CD4-positive, alpha-beta T cell treated with Interleukin-15 for 1 hour (primary cell): ENCODE measurements at regions not wholly inside any gene's neighbourhood (a gene's known extent, or its start where the extent isn't known, plus 50 kb on each side); places are given as distances from the start of the nearest gene placed in this dataset.

Source experiments
- DNase-seq: peaks from one replicate; pipeline ENCODE4 v3.0.0-alpha.2; 2020

DNA sequence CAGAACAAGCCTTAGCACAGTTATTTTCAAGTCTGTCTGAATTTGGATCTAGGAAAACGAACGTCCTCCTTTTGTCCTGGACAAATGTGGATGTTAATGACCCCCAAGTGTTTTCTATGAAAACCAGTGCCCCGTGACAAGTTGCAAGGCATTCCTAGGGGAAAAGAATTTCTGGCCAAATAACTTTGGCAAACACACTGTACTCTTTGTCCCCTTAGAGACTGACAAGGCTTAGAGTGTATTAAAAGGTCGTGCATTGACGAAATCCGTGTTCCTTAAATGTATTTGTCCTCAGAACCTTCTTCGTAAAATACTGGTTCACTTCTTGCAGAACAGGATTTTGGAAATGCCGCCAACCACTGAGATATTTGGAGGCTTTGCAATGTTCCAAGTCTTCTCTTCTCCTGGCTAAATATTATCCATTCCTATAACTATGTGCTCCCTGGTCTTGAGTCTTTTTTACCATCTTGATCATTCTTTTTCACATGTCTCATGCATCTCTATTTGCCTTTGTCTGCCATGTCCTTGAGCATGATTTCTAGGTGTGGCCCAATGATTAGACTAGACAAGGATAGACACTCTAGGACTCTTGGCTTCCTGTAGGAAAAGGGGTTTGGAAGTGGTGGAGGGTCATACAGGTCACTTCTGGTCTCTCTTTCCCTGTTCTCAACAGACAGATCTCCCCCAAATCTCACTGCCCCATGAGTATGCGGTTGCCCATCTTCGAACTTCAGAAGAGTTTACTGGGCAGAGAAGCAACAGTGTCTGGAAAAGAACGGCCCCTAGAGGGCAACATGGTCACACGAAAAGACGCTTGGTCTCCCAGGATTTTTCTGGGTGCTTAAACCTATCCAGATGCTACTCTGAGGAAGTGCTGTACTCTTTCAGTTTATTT is 117.5 kb downstream of the EDEM1 start:
- peak; percentile 25 for DNase-seq

DNA sequence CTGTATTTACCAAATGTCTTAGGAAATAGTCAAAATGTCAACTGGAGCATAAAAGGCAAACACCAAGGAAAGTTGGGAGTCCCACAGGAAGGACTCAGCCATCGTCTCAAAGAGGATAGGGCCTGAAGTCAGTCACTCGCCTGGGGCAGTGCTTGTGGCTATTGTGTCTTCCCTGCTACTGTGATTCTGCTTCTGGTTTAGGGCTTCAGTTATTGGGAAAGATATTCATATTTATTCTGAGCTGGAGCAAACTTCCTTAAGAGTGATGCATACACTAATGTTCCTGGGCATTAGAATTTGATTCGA is 118.1 kb downstream of the EDEM1 start:
- no peak for DNase-seq

DNA sequence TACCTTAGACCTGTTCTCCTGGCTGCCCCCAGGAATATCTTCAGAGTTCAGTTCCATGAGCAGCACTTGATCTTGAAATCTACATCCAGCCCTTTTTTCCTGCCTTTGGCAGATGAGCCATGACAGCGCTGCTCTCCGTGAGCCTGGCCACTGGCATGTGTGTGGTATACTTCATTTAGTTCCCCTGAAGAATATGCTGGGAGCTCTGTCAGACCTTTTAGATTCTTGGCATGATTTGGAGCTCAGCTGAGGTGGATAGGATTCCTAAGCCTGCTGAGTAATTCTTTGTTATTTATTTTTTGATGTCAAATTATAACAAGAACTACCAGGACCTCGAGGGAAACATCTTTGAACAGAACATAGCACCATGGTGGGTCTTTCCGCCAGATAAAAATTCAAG is 121.7 kb downstream of the EDEM1 start:
- DNase-seq: no peak

DNA sequence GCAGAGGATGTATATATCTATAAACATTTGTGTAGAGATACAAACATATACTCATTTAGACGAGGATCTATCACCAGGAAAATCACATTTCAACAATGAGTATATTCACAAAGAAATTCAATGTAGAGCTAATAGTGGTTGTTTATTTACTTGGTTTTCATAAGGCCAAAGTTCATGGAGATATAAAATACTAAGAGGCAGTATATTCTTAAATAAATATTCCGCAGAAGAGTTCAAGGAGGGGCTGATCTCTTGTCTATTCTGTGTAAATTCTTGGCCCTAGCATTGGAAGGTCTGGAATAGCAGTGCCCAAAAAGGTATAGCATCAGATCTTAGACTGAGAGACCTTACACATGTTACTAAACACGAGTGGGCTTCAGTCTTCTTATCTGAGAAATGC is 122.1 kb downstream of the EDEM1 start:
- no peak for DNase-seq

DNA sequence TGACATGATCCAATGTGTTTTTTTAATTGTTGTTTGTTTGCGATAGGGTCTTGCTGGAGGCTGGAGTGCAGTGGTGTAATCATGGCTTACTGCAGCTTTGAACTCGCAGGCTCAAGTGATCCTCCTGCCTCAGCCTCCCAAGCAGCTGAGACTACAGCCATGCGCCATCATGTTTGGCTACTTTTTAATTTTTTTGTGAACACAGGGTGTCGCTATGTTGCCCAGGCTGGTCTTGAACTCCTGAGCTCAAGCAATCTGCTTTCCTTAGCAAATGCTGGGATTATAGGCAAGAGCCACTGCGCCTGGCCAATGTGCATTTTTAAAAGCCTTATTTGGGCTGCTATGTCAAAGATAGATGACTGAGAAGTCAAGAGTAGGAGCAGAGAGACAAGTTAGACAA is 123.0 kb downstream of the EDEM1 start:
- DNase-seq: no peak

DNA sequence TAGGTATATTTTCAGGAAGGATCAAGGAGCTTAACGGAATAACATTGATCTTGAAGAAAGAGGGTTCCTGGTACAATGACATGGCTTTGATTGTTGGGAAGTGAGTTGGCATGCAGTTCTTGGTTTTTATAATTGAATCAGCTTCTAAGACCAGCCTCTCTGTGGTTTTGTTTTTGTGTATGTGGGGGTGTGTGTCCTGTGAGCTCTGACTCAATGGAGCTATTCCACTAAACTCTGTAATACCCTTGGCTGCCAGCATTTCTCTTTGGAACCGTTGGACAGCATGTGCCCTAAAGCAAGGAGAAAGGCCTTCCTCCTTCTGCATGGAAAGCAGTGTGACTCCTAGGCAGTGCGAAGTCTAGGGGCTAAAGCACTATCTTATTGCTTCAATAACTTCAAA is 124.8 kb downstream of the EDEM1 start:
- DNase-seq: no peak

DNA sequence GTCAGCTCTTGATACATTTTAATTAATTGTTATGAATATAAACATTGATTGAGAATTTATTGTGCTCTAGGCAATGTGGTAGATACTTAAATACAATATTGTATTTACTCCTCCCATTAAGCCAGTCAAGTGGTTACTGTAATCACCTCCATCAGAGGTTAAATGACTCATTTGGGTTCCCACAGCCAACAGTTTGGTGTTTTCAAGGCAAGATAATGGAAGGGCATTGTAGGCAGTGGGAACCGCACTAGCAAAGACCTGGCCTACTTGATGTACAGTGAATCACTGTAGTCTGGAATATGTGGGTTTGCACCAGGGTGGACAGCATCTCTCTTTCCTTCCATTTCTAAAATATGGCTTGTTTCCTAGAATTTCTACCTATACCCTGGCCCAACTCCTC is 127.4 kb downstream of the EDEM1 start:
- no peak for DNase-seq

DNA sequence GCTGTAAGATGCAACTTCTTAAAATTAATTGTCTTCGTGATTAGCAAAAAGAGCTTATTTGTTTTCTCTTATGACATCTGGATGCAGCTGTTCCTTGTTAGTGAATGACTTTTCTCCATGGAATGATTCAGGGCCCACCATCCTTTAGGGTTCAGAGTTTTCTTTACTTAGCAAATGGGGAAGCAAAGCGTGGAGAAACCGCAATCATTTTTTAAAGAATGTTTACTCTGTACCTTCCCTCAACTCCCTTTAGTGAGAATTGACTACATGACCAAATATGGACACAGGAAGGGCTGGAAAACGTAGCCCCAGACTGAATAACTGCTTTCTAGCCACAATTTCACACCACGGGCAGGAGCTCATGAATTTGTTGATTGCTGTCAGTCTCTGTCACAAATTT is 130.1 kb downstream of the EDEM1 start:
- DNase-seq: no peak

DNA sequence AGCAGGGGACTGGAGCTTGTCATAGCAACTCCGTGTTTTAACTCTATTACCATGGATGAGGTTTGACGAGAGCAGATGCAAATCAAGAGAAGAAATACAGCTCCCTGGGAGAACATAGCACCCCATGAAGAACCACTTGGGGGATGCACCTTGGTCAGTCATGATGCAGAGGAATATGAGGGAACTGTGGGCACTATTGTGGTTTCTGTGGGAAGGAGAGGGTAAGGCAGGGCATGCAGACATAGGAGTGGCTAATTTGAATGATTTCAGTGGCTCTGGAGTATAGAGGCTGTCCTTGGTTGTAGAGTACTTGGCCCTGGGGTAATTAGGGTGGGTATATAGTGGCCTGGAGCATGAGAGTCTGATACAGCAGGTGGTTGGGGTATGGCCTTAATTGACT is 131.9 kb downstream of the EDEM1 start:
- no peak for DNase-seq

DNA sequence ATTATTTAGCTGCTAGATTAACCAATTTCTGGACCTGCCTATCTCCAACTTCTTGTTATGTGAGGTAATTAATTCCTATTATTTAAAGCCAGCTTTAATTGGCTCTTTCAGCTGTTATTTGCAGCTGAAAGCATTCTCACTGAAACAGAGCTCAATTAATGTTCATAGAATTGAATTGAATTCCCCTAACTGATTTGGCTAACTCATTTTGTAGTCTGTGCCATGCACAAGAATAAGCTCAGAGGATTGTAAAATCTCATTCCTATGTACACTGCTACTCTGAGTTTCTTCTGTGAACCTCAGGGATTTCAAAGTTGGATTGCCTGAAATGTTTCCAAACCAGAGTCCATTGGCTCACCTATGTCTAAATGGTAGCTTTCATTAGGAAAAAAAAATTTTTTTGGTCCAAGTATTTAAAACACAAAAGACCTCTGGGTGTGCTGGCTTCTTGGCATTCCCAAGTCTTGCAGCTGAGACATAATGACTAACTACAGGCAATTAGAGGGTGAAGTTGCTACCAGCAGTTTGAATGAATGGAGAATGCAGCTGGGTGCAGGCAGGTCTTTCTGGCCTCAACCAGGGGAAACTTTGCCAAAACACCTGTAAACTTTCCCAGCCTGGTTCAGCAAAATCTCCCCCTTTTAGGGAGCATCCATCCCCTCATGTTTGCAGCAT is 134.3 kb downstream of the EDEM1 start:
- no peak for DNase-seq

DNA sequence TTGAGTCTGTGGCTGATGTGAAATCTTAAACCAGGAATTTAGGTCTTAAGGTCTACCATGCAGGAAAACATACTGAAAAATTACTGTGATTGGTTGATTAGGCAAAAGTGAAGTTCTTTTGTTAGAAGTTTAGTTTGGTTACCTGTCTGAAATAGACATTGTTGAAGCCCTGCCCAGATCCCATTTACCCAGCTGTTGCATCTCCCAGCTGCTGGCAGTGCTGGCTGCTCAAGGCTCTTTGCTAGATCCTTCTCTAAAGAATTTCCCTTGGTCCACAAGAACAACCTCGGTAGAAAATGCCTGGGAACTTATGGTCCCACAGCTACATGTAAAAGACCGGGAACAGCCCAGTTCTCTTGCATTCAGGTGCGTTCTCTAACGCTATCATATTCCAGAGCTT is 137.3 kb downstream of the EDEM1 start:
- DNase-seq: no peak

DNA sequence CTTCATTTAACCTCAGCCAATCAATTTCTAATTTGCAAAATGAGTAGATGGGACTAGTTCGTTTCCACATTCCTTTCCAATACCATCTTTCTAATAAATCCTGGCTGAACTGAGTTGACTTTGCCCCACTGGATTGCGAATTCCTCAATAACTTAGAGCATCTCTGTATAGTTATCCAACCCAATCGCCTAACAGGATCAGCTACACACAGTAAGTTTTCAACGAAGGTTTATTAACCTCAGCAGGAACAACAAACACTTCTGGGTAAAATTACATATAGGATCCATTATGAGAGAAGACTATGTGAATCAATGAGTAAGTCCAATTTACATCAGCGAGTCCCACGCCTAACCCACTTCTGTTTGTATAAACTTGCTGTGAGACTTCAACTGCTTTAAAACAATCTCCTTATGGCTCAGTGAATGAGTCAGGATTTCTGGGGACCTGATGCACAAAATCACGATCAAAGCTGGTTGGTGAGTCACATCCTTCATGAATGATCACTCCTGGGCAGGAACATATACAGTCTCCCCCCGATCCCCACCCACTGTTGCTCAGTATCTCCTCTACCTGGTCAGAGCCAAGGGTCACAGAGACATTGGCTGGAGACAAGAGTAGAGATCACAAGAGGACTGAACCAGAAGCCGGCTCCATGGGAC is 142.8 kb downstream of the EDEM1 start:
- DNase-seq: no peak

DNA sequence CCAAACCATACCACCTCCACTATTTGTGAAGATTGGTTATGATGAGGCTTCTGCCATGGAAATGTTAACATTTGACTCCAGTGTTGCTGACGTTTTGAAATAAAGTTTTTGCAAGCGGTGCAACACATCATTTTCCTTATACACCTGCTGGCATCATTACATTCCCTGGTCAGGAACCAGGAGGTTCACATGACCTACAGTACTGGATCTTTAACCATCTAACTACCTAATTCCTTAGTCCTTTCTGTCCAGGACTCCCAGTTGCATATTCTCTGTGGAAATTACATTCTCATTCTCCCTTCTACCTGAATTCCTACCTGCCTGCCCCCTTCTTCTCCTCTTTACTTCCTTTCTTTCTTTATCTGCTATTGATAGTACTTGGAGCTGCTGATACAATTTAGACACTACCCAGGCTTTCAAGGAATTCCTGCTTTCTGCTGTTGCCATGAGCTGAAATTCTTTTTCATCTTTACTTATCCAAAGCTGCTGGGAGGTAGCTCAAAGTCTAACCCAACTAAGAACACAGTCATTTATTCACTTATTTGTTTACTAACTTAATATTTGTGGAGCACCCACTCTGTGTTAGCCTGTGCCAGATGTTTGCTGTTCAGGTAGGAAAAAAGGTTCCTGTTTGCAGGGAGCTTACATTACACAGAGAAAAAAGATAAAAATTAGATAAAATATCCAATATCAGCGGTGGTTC is 144.2 kb downstream of the EDEM1 start:
- no peak for DNase-seq

DNA sequence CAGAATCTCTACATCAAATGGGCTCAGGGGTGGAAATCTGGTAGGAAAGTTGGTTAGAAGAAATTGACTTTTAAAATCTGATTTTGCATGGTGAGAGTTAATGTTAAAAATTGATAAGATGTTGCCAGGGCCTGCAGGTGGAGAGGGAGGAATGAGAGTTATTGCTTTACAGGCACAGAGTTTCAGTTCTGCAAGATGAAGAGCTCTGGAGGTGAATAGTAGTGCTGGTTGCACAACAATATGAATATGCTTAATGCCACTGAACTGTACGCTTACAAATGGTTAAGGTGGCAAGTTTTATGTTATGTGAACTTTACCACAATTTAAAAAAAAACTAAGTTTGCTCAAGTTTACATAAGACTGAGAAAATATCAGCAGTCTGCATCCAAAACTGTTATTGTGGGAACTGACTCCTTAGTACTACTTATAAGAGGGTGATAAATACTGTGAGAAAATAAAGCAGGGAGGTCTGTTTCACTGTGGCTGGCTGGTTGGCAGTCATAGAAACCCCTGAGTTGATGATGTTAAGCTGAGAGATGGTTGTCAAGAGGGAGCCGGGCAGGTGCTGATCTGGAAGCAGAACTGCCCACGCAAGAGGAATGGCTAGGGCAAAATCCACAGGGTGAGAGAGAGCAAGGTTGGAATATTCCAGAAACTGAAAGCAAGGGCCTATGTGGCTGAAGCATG is 144.9 kb downstream of the EDEM1 start:
- no peak for DNase-seq

DNA sequence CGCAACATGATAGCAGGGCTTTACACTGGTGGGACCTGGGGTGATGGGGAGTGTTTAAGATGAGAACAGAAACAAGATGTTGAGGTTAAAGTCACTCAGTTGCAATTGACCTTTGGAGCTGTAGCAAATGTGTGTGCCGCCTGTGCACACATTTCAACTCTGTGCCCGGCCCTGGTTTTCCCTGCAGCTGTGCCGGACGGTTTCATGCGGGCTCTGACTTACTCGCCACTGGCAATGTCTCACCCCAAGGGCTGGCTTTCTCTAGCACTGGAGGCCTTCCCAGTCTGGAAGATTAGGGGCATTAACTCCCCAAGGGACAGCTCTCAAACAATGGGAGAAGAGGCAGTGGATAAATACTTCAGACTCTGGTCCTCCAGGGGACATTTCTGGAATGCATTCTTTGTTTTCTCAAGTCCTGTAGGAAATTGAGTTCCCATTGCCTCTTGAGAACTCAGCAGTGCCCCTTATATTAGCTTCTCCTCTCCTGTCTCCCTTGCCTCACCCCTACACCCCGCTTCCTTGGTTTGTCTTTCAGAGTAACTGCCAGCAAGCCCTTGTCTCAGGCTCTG is 152.5 kb downstream of the EDEM1 start:
- no peak for DNase-seq

DNA sequence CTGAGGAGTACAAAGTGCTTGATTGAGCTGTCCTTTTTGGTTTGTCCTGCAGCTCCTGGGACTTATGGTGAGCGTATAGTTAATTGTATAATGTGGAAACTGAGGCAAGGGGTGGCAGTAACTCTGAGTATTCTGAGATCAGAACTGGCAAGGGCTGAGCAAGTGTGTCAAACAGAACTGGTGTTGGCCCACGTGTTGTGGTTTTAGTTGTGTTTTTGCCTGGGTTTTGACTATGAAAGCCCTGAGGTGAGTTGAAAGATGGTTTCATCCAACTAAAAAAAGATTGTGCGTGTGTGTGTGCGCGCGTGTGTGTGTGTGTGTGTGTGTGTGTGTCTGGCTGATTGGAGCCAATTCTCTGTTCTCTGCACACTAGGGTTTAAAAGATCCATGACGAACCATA is 154.1 kb downstream of the EDEM1 start:
- DNase-seq: no peak

DNA sequence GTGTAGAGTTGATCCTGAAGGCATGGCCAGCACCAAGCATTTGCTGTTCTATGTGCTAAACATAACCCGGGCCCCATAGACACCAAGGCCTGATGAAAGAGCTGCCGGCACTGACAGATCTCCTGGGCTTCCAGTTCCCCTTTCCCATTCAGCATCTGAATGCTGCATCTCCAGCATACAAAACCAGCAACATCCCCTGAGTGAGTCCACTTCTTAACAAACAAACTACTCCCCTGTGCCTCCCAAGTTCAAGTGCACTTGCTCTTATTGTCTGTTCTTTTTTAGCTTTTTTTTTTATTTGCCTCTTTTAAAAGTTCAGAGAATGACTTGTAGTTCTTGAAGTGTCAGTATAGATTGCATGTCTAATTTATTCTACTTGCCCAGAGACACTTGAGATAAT is 156.0 kb downstream of the EDEM1 start:
- DNase-seq: no peak

DNA sequence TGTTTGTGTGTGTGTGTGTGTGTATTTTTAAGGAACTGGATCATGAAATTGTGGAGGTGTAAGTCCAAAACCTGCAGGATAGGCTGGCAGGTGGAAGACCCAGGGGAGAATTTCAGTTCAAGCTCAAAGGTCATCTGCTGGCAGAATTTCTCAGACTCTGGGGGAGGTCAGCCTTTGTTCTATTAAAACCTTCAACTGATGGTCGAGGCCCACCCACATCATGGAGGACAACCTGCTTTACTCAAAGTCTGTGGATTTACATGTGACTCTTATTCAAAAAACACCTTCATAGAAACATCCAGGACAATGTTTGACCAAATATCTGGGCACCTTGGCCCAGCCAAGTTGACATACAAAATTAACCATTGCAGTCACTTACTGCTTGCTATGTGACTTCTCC is 157.2 kb downstream of the EDEM1 start:
- no peak for DNase-seq

DNA sequence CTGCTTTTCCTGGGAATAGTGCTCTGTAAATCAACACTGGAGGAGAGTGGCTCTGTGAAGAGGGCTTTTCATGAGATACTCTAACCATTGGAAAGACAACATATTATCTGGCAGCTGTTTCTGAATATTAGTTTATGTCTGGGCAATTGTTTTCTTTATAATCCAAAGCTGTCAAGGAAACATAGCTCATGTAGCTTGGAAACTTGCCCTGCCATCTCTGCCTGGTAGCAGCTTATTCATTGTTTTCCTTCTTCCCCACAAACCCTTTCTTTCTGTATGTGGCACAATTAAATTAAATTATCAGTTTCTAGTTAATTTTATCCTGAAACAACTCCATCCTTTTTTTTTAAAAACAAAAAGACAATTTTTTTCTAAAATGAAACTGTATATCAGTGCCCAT is 160.0 kb downstream of the EDEM1 start:
- no peak for DNase-seq

DNA sequence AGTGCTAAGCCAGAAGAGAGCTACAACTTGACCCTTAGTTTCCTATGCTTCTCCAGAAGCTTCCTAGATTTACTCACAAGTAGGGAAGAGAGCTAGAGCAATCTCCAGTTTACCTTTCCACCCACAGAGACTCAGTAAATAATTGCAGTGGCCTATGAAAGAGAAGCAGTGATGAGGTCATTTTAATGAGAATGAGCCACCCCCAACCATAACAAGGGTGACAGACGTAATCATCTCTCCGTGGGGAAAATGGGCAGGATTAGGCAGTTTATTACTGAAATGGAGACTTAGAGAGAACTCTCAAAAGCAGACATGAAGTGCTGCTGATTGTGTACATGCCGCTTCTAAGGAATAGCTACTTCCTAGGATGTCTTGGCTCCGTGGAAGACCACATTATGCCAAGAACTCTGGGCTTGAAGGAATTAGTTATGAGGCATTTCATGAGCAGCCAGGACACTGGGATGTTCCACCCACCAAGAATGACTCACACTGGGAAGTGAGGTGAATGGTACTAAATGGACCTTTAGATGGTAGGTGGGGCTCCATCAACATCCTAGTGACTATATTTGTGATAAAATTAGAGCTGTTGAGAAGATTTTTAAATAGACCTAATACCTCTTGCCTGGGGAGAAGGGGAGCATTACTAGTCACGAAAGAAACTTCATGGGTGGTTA is 160.9 kb downstream of the EDEM1 start:
- no peak for DNase-seq

DNA sequence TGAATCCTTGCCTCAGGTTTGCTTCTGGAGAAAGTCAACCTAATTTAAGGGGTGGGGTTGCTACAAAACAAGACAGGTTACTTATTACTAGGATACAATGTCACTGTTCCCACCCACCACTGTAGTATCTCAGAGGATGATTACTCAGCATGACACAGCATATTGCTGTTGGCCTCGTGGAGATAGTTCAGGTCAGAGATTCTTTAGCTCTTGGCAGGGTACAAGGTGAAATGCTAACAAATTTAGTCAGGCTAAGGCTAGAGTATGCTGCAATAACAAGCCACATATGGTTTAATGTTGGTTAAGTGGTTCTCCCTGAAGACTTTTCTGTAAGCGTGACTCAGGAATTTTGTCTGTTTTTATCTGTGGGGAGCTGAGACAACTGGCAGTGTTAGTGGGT is 161.8 kb downstream of the EDEM1 start:
- no peak for DNase-seq

DNA sequence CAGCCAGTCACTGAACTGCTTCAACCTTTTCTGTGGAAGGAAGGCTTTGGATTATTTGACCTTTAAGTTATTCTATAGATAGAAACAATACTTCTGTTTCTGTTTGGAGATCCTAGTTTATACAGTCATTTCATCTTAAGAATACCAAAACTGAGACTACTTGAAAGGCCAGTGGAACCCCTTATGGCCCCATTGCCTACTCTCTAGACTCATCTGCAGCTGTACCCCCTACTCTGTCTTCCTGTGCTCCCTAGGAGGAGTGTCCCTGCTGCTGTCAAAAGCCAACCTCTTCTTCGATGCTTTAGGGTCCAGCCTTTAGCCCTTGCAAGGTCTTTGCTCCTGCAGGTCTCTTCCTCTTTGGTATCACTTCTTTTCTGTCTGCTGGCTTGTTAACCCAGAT is 169.6 kb downstream of the EDEM1 start:
- no peak for DNase-seq
